Bronchial epithelial cell (primary cell): ENCODE measurements at regions not wholly inside any gene's neighbourhood (a gene's known extent, or its start where the extent isn't known, plus 50 kb on each side); places are given as distances from the start of the nearest gene placed in this dataset.

Source experiments
- DNase-seq: peaks from one replicate; pipeline ENCODE4 v3.0.0-alpha.2; 2010; ENCODE audit warnings: low read depth
- FAIRE-seq: peaks from 2 replicates; lab custom pipeline; 2011; peaks lifted over from hg19 to GRCh38; lab: Jason Lieb, UNC
- H3K27me3 ChIP-seq: 2 replicates; pipeline ENCODE4 v1.5.1; 2011; ENCODE audit warnings: low read length; ENCODE audit not compliant: control insufficient read depth, insufficient read depth
- H3K36me3 ChIP-seq: 2 replicates; pipeline ENCODE4 v1.5.1; 2011; ENCODE audit warnings: low read length; ENCODE audit not compliant: control insufficient read depth, insufficient read depth
- H3K4me3 ChIP-seq: 2 replicates; pipeline ENCODE4 v1.5.1; 2011; ENCODE audit warnings: mild to moderate bottlenecking, low read depth, low read length, control low read depth
- CTCF ChIP-seq: IDR thresholded peaks from 2 replicates; pipeline ENCODE4 v1.5.1; 2011; ENCODE audit warnings: mild to moderate bottlenecking, moderate library complexity, low read length, control low read depth, inconsistent platforms; ENCODE audit not compliant: insufficient read depth, severe bottlenecking

- DNase-seq (no peak), FAIRE-seq (no peak)
- TF ChIP-seq CTCF, result no peak
- H3K27me3 ChIP-seq, result no peaks in the 10 kb centered on the region
- H3K4me3 ChIP-seq, result no peak overlapping the region
- H3K36me3 ChIP-seq, result no peaks in the 10 kb centered on the region
These were observed 490.2 kb upstream of the KLHL29 start for GRCh38 chr2:22894761-22895160.

GRCh38 chr2:22897428-22897827 is 487.6 kb upstream of the KLHL29 start:
- no peak for FAIRE-seq
- TF ChIP-seq CTCF, result no peak

GRCh38 chr2:22900674-22901073 is 484.3 kb upstream of the KLHL29 start:
- no peak for DNase-seq
- Histone ChIP-seq H3K36me3 (no peaks in the 10 kb centered on the region), H3K4me3 (no peak overlapping the region), H3K27me3 (no peaks in the 10 kb centered on the region)
- TF ChIP-seq CTCF, result no peak
- FAIRE-seq, result no peak

More at GRCh38 chr2:22897428-22897827, 487.6 kb upstream of the KLHL29 start:
- Histone ChIP-seq H3K27me3 (no peaks in the 10 kb centered on the region), H3K36me3 (no peaks in the 10 kb centered on the region), H3K4me3 (no peak overlapping the region)
- no peak for DNase-seq

- Histone ChIP-seq H3K27me3 (no peaks in the 10 kb centered on the region), H3K4me3 (no peak overlapping the region), H3K36me3 (no peaks in the 10 kb centered on the region)
- no peak for TF ChIP-seq CTCF
- FAIRE-seq (no peak), DNase-seq (peak; percentile 59)
These were observed 483.4 kb upstream of the KLHL29 start for GRCh38 chr2:22901471-22902179.

- no peaks in the 10 kb centered on the region for H3K36me3 ChIP-seq
- no peak for FAIRE-seq
- no peak for TF ChIP-seq CTCF
- no peak for DNase-seq
- no peaks in the 10 kb centered on the region for H3K27me3 ChIP-seq
- no peak overlapping the region for H3K4me3 ChIP-seq
These were observed 482.8 kb upstream of the KLHL29 start for GRCh38 chr2:22902180-22902550.

GRCh38 chr2:22902662-22903165 is 482.3 kb upstream of the KLHL29 start:
- FAIRE-seq, result no peak

More at GRCh38 chr2:22902662-22903165, 482.3 kb upstream of the KLHL29 start:
- no peak overlapping the region for H3K4me3 ChIP-seq
- TF ChIP-seq CTCF, result no peak
- DNase-seq, result no peak
- no peaks in the 10 kb centered on the region for H3K36me3 ChIP-seq
- H3K27me3 ChIP-seq, result no peaks in the 10 kb centered on the region
